OCI-LY1 (cell line): ENCODE measurements at regions not wholly inside any gene's neighbourhood (a gene's known extent, or its start where the extent isn't known, plus 50 kb on each side); places are given as distances from the start of the nearest gene placed in this dataset.

Experiments
- H2AFZ ChIP-seq: fragments of 200-600 bp; sonication (generic), shearing (Covaris generic); 2 replicates; pipeline ENCODE4 v1.6.0; 2014; ENCODE audit warnings: antibody characterized with exemption, mild to moderate bottlenecking, low read length
- H3F3A ChIP-seq: fragments of 200-600 bp; sonication (generic), shearing (Covaris generic); 2 replicates; pipeline ENCODE4 v1.6.0; 2014; ENCODE audit warnings: mild to moderate bottlenecking, antibody characterized with exemption, low read length, moderate library complexity; ENCODE audit not compliant: insufficient read depth
- H3K27ac ChIP-seq: fragments of 200-600 bp; sonication (generic); 2 replicates; pipeline ENCODE4 v1.5.1; 2014; ENCODE audit warnings: low read length, mixed run types, mild to moderate bottlenecking, low read depth; ENCODE audit not compliant: poor library complexity, severe bottlenecking
- H3K27me3 ChIP-seq: fragments of 200-600 bp; sonication (generic); 2 replicates; pipeline ENCODE4 v1.6.0; 2014; ENCODE audit warnings: antibody characterized with exemption, mild to moderate bottlenecking, low read length, moderate library complexity; ENCODE audit not compliant: insufficient read depth
- H3K36me3 ChIP-seq: fragments of 200-600 bp; sonication (generic); 2 replicates; pipeline ENCODE4 v1.6.1; 2014; ENCODE audit warnings: mild to moderate bottlenecking, antibody characterized with exemption, low read length, moderate library complexity, mixed read lengths; ENCODE audit not compliant: insufficient read depth
- H3K4me1 ChIP-seq: fragments of 200-600 bp; sonication (generic); 2 replicates; pipeline ENCODE4 v1.5.1; 2014; ENCODE audit warnings: mild to moderate bottlenecking, low read length, moderate library complexity; ENCODE audit not compliant: insufficient read depth, severe bottlenecking
- H3K4me2 ChIP-seq: fragments of 200-600 bp; sonication (generic), shearing (Covaris generic); 2 replicates; pipeline ENCODE4 v1.6.1; 2014; ENCODE audit warnings: low read length
- H3K4me3 ChIP-seq: fragments of 200-600 bp; sonication (generic); 2 replicates; pipeline ENCODE4 v1.5.1; 2014; ENCODE audit warnings: low read length, low read depth, mild to moderate bottlenecking, mixed read lengths; ENCODE audit not compliant: poor library complexity, severe bottlenecking
- H3K79me2 ChIP-seq: fragments of 200-600 bp; shearing (Covaris generic); 2 replicates; pipeline ENCODE4 v1.6.1; 2016; ENCODE audit warnings: mixed run types, low read length, mixed read lengths; ENCODE audit not compliant: insufficient read depth
- H3K9ac ChIP-seq: fragments of 200-600 bp; sonication (generic), shearing (Covaris generic); 2 replicates; pipeline ENCODE4 v1.6.1; 2014; ENCODE audit warnings: mild to moderate bottlenecking, low read length, mixed read lengths
- H3K9me2 ChIP-seq: fragments of 200-600 bp; sonication (generic), shearing (Covaris generic); 2 replicates; pipeline ENCODE4 v1.6.1; 2014; ENCODE audit warnings: low read depth, mild to moderate bottlenecking, low read length, mixed read lengths
- H3K9me3 ChIP-seq: fragments of 200-600 bp; shearing (Covaris generic); 2 replicates; pipeline ENCODE4 v1.6.1; 2014; ENCODE audit warnings: low read length, mixed read lengths
- H4K20me1 ChIP-seq: fragments of 200-600 bp; sonication (generic), shearing (Covaris generic); 2 replicates; pipeline ENCODE4 v1.6.0; 2016; ENCODE audit warnings: mild to moderate bottlenecking, low read length; ENCODE audit not compliant: insufficient read depth
- EZH2 ChIP-seq: fragments of 200-600 bp; sonication (generic), shearing (Covaris generic); IDR thresholded peaks from 2 replicates; pipeline ENCODE4 v1.8.0; 2017; ENCODE audit warnings: borderline replicate concordance, mixed run types, mild to moderate bottlenecking, antibody characterized with exemption, low read length, moderate library complexity, mixed read lengths
- TF ChIP-seq, protein P1 (sequence below): fragments of 200-600 bp; sonication (generic), shearing (Covaris generic); IDR thresholded peaks from 2 replicates; pipeline ENCODE4 v1.5.1; 2017; ENCODE audit warnings: mild to moderate bottlenecking, antibody characterized with exemption, low read length, moderate library complexity, mixed read lengths

DNA sequence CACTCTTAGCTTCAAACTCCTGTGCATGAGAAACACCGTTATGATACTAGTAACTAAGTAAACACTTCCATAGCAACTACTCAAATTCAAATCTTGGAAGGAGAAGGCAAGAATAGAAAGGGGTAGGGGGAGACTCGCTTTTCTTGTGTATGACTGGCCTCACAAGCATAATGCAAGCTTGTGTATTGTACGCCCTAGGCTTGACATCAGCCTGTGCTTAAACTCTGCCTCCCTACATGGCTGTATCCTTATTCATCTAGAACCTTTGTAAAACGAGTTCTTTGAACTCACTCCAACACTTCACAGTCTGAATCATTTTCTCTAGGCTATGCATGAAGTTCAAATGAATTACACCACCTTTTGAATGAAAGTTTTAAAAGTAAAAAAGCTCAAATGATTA, 1071.2 kb upstream of the ADGRL3 start:
- no peak overlapping the region for H2AFZ ChIP-seq
- H3K9ac ChIP-seq = no peak overlapping the region

DNA sequence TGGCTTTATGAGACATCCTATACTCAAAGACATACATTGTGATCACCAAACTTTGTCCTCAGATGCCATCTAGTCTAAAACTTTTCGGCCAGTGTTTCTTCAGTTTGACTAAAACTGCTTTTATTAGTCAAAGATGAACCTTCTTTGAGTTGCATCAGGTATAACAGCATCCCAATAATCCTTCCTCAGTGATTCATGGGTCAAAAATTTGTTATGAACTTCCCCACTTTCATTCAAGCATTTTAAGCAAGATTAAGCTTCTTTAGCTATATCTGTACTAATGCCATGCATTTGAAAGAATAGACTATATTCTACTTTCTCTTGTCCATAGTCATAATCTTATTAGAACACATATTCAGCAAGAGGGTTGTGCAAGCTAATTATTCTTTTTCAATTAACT, 1070.4 kb upstream of the ADGRL3 start:
- no peaks in the 10 kb centered on the region for H3K36me3 ChIP-seq
- no peaks in the 10 kb centered on the region for H3K9me2 ChIP-seq
- no peaks in the 10 kb centered on the region for H3K9me3 ChIP-seq
- no peaks in the 10 kb centered on the region for H3K79me2 ChIP-seq
- TF ChIP-seq, protein P1, sequence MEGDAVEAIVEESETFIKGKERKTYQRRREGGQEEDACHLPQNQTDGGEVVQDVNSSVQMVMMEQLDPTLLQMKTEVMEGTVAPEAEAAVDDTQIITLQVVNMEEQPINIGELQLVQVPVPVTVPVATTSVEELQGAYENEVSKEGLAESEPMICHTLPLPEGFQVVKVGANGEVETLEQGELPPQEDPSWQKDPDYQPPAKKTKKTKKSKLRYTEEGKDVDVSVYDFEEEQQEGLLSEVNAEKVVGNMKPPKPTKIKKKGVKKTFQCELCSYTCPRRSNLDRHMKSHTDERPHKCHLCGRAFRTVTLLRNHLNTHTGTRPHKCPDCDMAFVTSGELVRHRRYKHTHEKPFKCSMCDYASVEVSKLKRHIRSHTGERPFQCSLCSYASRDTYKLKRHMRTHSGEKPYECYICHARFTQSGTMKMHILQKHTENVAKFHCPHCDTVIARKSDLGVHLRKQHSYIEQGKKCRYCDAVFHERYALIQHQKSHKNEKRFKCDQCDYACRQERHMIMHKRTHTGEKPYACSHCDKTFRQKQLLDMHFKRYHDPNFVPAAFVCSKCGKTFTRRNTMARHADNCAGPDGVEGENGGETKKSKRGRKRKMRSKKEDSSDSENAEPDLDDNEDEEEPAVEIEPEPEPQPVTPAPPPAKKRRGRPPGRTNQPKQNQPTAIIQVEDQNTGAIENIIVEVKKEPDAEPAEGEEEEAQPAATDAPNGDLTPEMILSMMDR = no peak
- no peak for TF ChIP-seq EZH2
- H3K27me3 ChIP-seq = no peaks in the 10 kb centered on the region
- H3F3A ChIP-seq = no peaks in the 10 kb centered on the region
- H3K9ac ChIP-seq = no peak overlapping the region
- no peak overlapping the region for H3K4me2 ChIP-seq
- H3K4me1 ChIP-seq = no peaks in the 10 kb centered on the region
- no peak overlapping the region for H3K4me3 ChIP-seq
- H2AFZ ChIP-seq = no peak overlapping the region
- no peak overlapping the region for H3K27ac ChIP-seq
- no peaks in the 10 kb centered on the region for H4K20me1 ChIP-seq

More for the DNA sequence above, 1071.2 kb upstream of the ADGRL3 start:
- H3K4me2 ChIP-seq = no peak overlapping the region
- no peaks in the 10 kb centered on the region for H3K9me2 ChIP-seq
- no peak overlapping the region for H3K4me3 ChIP-seq
- no peaks in the 10 kb centered on the region for H3K79me2 ChIP-seq
- H3F3A ChIP-seq = no peaks in the 10 kb centered on the region
- H3K27ac ChIP-seq = no peak overlapping the region
- no peaks in the 10 kb centered on the region for H3K4me1 ChIP-seq
- H3K36me3 ChIP-seq = no peaks in the 10 kb centered on the region
- no peaks in the 10 kb centered on the region for H3K27me3 ChIP-seq
- no peaks in the 10 kb centered on the region for H4K20me1 ChIP-seq
- H3K9me3 ChIP-seq = no peaks in the 10 kb centered on the region
- TF ChIP-seq, protein P1 = no peak
- no peak for TF ChIP-seq EZH2

GRCh38 chr4:60133375-60133774, 1066.8 kb upstream of the ADGRL3 start:
- no peak for TF ChIP-seq EZH2
- TF ChIP-seq, protein P1 = no peak
- H4K20me1 ChIP-seq = no peaks in the 10 kb centered on the region
- no peak overlapping the region for H3K9ac ChIP-seq
- no peak overlapping the region for H3K27ac ChIP-seq
- H3K79me2 ChIP-seq = no peaks in the 10 kb centered on the region
- H3K27me3 ChIP-seq = no peaks in the 10 kb centered on the region
- H3K36me3 ChIP-seq = no peaks in the 10 kb centered on the region
- H2AFZ ChIP-seq = no peak overlapping the region
- no peaks in the 10 kb centered on the region for H3K9me2 ChIP-seq
- H3K4me3 ChIP-seq = no peak overlapping the region
- H3F3A ChIP-seq = no peaks in the 10 kb centered on the region
- H3K9me3 ChIP-seq = no peaks in the 10 kb centered on the region
- H3K4me1 ChIP-seq = no peaks in the 10 kb centered on the region
- no peak overlapping the region for H3K4me2 ChIP-seq
